SU-DHL-6 (cell line): ENCODE measurements at regions not wholly inside any gene's neighbourhood (a gene's known extent, or its start where the extent isn't known, plus 50 kb on each side); places are given as distances from the start of the nearest gene placed in this dataset.

Experiments
- CTCF ChIP-seq: fragments of 200-600 bp; sonication (generic); IDR thresholded peaks from one replicate; pipeline ENCODE4 v1.5.1; 2017; ENCODE audit warnings: antibody characterized with exemption, mild to moderate bottlenecking, low read length, moderate library complexity; ENCODE audit not compliant: insufficient read depth, poor library complexity, severe bottlenecking
- EZH2phosphoT487 ChIP-seq: fragments of 200-600 bp; sonication (generic), shearing (Covaris generic); conservative IDR thresholded peaks from 2 replicates; pipeline ENCODE4 v1.6.1; 2018; ENCODE audit warnings: mild to moderate bottlenecking, antibody characterized with exemption, low read length, moderate library complexity, mixed read lengths

- TF ChIP-seq CTCF (no peak), EZH2phosphoT487 (no peak)
Measured at GRCh38 chr11:25953006-25953405, 378.9 kb upstream of the ANO3 start.
